OCI-LY7 (cell line): ENCODE measurements at regions not wholly inside any gene's neighbourhood (a gene's known extent, or its start where the extent isn't known, plus 50 kb on each side); places are given as distances from the start of the nearest gene placed in this dataset.

Experiments
- BruUV-seq: library from RNA; stranded (reverse); fragments of 400-500 nt; replicated peaks from 2 replicates; lab custom pipeline; 2021; lab: Mats Ljungman, UMichigan
- CTCF ChIA-PET: fragments of 300-600 bp; sonication (Branson Sonifier 250); formaldehyde crosslinking; loops from one replicate; lab custom pipeline; 2022; ENCODE audit warnings: antibody characterized with exemption; ENCODE audit not compliant: unreplicated experiment; lab: Charles Lee
- POLR2A ChIA-PET: fragments of 300-600 bp; sonication (Branson Sonifier 250); formaldehyde crosslinking; loops from one replicate; lab custom pipeline; 2022; ENCODE audit warnings: antibody characterized with exemption; lab: Charles Lee
- DNase-seq: peaks from one replicate; pipeline ENCODE4 v3.0.0-alpha.2; 2015; ENCODE audit warnings: low spot score
- H2AFZ ChIP-seq: fragments of 200-600 bp; sonication (generic), shearing (Covaris generic); 2 replicates; pipeline ENCODE4 v1.6.1; 2014; ENCODE audit warnings: mild to moderate bottlenecking, antibody characterized with exemption, low read length, moderate library complexity
- H3K27ac ChIP-seq: fragments of 200-600 bp; sonication (generic); 2 replicates; pipeline ENCODE4 v1.5.1; 2014; ENCODE audit warnings: mixed run types, low read depth, mild to moderate bottlenecking, moderate library complexity, low read length, inconsistent platforms; ENCODE audit not compliant: poor library complexity, severe bottlenecking
- H3K36me3 ChIP-seq: fragments of 200-600 bp; sonication (generic); 2 replicates; pipeline ENCODE4 v1.6.1; 2014; ENCODE audit warnings: mild to moderate bottlenecking, antibody characterized with exemption, low read length, moderate library complexity, mixed read lengths; ENCODE audit not compliant: insufficient read depth
- H3K4me1 ChIP-seq: fragments of 200-600 bp; sonication (generic); 2 replicates; pipeline ENCODE4 v1.5.1; 2014; ENCODE audit warnings: mild to moderate bottlenecking, low read length; ENCODE audit not compliant: insufficient read depth, poor library complexity, severe bottlenecking
- H3K4me2 ChIP-seq: fragments of 200-600 bp; sonication (generic); 2 replicates; pipeline ENCODE4 v1.6.1; 2014; ENCODE audit warnings: mild to moderate bottlenecking, low read length
- H3K4me3 ChIP-seq: fragments of 200-600 bp; sonication (generic); 2 replicates; pipeline ENCODE4 v1.5.1; 2014; ENCODE audit warnings: mild to moderate bottlenecking, low read depth, low read length; ENCODE audit not compliant: poor library complexity, severe bottlenecking
- H3K79me2 ChIP-seq: fragments of 200-600 bp; sonication (generic); 2 replicates; pipeline ENCODE4 v1.6.1; 2016; ENCODE audit warnings: low read depth, mild to moderate bottlenecking, low read length, moderate library complexity, mixed read lengths; ENCODE audit not compliant: insufficient read depth
- H3K9me2 ChIP-seq: fragments of 200-600 bp; sonication (generic); 2 replicates; pipeline ENCODE4 v1.6.1; 2016; ENCODE audit warnings: mild to moderate bottlenecking, low read length, mixed read lengths; ENCODE audit not compliant: insufficient read depth
- H3K9me3 ChIP-seq: fragments of 200-600 bp; sonication (generic); 2 replicates; pipeline ENCODE4 v1.6.1; 2014; ENCODE audit warnings: mild to moderate bottlenecking, mixed run types, low read length, mixed read lengths
- H4K20me1 ChIP-seq: fragments of 200-600 bp; sonication (generic); 2 replicates; pipeline ENCODE4 v1.6.1; 2014; ENCODE audit warnings: mild to moderate bottlenecking, antibody characterized with exemption, low read length, moderate library complexity, mixed read lengths; ENCODE audit not compliant: insufficient read depth
- CTCF ChIP-seq: fragments of 200-600 bp; sonication (generic); conservative IDR thresholded peaks from 2 replicates; pipeline ENCODE4 v1.5.1; 2014; ENCODE audit warnings: mild to moderate bottlenecking, antibody characterized with exemption, low read length, moderate library complexity, mixed read lengths
- EZH2phosphoT487 ChIP-seq: fragments of 200-600 bp; sonication (generic); IDR thresholded peaks from 2 replicates; pipeline ENCODE4 v1.6.1; 2018; ENCODE audit warnings: low read depth, borderline replicate concordance, mild to moderate bottlenecking, mixed run types, antibody characterized with exemption, low read length, moderate library complexity, mixed read lengths
- intact Hi-C: fragments of 100-400 bp; cut with micrococcal nuclease; formaldehyde crosslinking; loops from one replicate; pipeline ENCODE4 v1.10.0; 2022; ENCODE audit not compliant: unreplicated experiment

- Histone ChIP-seq H2AFZ (no peak overlapping the region), H3K27ac (no peak overlapping the region), H3K4me2 (no peak overlapping the region), H3K36me3 (no peaks in the 10 kb centered on the region), H3K9me2 (no peaks in the 10 kb centered on the region), H3K4me1 (no peaks in the 10 kb centered on the region), H3K79me2 (no peaks in the 10 kb centered on the region), H4K20me1 (no peaks in the 10 kb centered on the region), H3K9me3 (no peaks in the 10 kb centered on the region), H3K4me3 (no peak overlapping the region)
- ChIA-PET POLR2A (interaction anchor here (0.7 kb wide), 1 partner anchor 628 kb away, joined by 3 read pairs; no protein-coding TSS in a partner anchor), CTCF (no interaction called here)
- DNase-seq: no peak
- BruUV-seq: no TSS peak
- TF ChIP-seq CTCF: no peak
- intact Hi-C loops: no loop called here
These were observed 174.7 kb downstream of the MAP2K4 start for GRCh38 chr17:12195418-12195817.

- H2AFZ ChIP-seq: no peak overlapping the region
- no peak for DNase-seq
- POLR2A ChIA-PET: no interaction called here
- H3K27ac ChIP-seq: no peak overlapping the region
- BruUV-seq: no TSS peak
- H3K79me2 ChIP-seq: no peaks in the 10 kb centered on the region
- no peaks in the 10 kb centered on the region for H3K9me2 ChIP-seq
- intact Hi-C loops: no loop called here
- CTCF ChIA-PET: no interaction called here
- no peak for TF ChIP-seq CTCF
- TF ChIP-seq EZH2phosphoT487: no peak
- no peaks in the 10 kb centered on the region for H3K9me3 ChIP-seq
- H3K36me3 ChIP-seq: no peaks in the 10 kb centered on the region
- no peaks in the 10 kb centered on the region for H3K4me1 ChIP-seq
- H4K20me1 ChIP-seq: no peaks in the 10 kb centered on the region
- H3K4me3 ChIP-seq: no peak overlapping the region
- H3K4me2 ChIP-seq: no peak overlapping the region
These were observed 180.7 kb downstream of the MAP2K4 start for GRCh38 chr17:12201294-12201880.

- POLR2A ChIA-PET: no interaction called here
- CTCF ChIA-PET: no interaction called here
- BruUV-seq: no TSS peak
These were observed 189.0 kb downstream of the MAP2K4 start for GRCh38 chr17:12209632-12210191.

More at GRCh38 chr17:12209632-12210191, 189.0 kb downstream of the MAP2K4 start:
- no peak for TF ChIP-seq EZH2phosphoT487
- TF ChIP-seq CTCF: no peak
- DNase-seq: no peak
- Histone ChIP-seq H3K9me3 (no peaks in the 10 kb centered on the region; the same call in 1 of the 2 replicates), H3K9me2 (no peaks in the 10 kb centered on the region), H2AFZ (no peak overlapping the region), H3K79me2 (no peaks in the 10 kb centered on the region), H3K27ac (no peak overlapping the region), H3K4me2 (no peak overlapping the region), H3K4me1 (no peaks in the 10 kb centered on the region), H3K4me3 (no peak overlapping the region), H4K20me1 (no peaks in the 10 kb centered on the region), H3K36me3 (no peaks in the 10 kb centered on the region)
- intact Hi-C loops: no loop called here
